Kidney (tissue), 13 donors: ENCODE measurements at regions not wholly inside any gene's neighbourhood (a gene's known extent, or its start where the extent isn't known, plus 50 kb on each side); places are given as distances from the start of the nearest gene placed in this dataset.
"Not testable (repeated sequence)": the region's sequence is repeated elsewhere in the genome, so short reads cannot be mapped to it uniquely, and the experiment has no call there.

Source experiments
- DNase-seq, 5 donors: peaks; one replicate each; pipeline ENCODE4 v3.0.0-alpha.2; 2013 to 2020
- FAIRE-seq: peaks from 2 replicates; lab custom pipeline; 2012; peaks lifted over from hg19 to GRCh38; lab: Jason Lieb, UNC
- H3K27ac ChIP-seq, 2 donors: one replicate each; pipeline ENCODE4 v1.7.0; 2013; ENCODE audit warnings: low read depth in 2 of 2, low read length in 2 of 2, inconsistent platforms in 1 of 2
- H3K27me3 ChIP-seq: one replicate; pipeline ENCODE4 v1.7.1; 2013; ENCODE audit warnings: low read length, inconsistent platforms; ENCODE audit not compliant: control insufficient read depth, insufficient read depth
- H3K36me3 ChIP-seq, 3 donors: one replicate each; pipeline versions ENCODE4 v1.7.0 to v1.7.1; 2013; ENCODE audit warnings: low read length in 3 of 3, control low read depth in 1 of 3, inconsistent platforms in 1 of 3; ENCODE audit not compliant: insufficient read depth in 3 of 3, control insufficient read depth in 2 of 3
- H3K4me1 ChIP-seq, 3 donors: one replicate each; pipeline versions ENCODE4 v1.7.0 to v1.7.1; 2013; ENCODE audit warnings: low read length in 3 of 3, inconsistent platforms in 1 of 3, low read depth in 1 of 3; ENCODE audit not compliant: control insufficient read depth in 2 of 3, insufficient read depth in 2 of 3
- H3K4me3 ChIP-seq, 3 donors: one replicate each; pipeline versions ENCODE4 v1.7.0 to v1.8.1; 2013; ENCODE audit warnings: low read length in 3 of 3, control low read depth in 1 of 3, inconsistent platforms in 1 of 3
- H3K9ac ChIP-seq, 3 donors: one replicate each; pipeline versions ENCODE4 v1.7.0 to v1.7.1; 2013; ENCODE audit warnings: low read length in 3 of 3, control low read depth in 1 of 3, inconsistent platforms in 1 of 3
- H3K9me3 ChIP-seq, 3 donors: one replicate each; pipeline versions ENCODE4 v1.7.0 to v1.7.1; 2013; ENCODE audit warnings: low read length in 3 of 3, control low read depth in 1 of 3, inconsistent platforms in 1 of 3; ENCODE audit not compliant: control insufficient read depth in 2 of 3, insufficient read depth in 1 of 3
- intact Hi-C: fragments of 100-400 bp; cut with DNase I; formaldehyde crosslinking; loops from one replicate; pipeline ENCODE4 v1.11.1; 2022
- TF ChIP-seq, protein P1 (sequence below): IDR thresholded peaks from 3 replicates; pipeline ENCODE4 v1.5.1; 2012; ENCODE audit warnings: mild to moderate bottlenecking, moderate library complexity, borderline replicate concordance; ENCODE audit not compliant: insufficient read depth; ENCODE audit errors: extremely low read depth
- donor health status: control.
- donor health status: control.
- donor health status: control.
- donor health status: control.
- donor health status: control.
- donor health status: DM: yes; HTN: yes; CAD: no.
- donor health status: Normal renal cell carcinoma (clear cell type).

- intact Hi-C loops = loop anchor here (5.0 kb wide), 1 partner anchor 399 kb away; no protein-coding TSS in a partner anchor
- TF ChIP-seq, protein P1, sequence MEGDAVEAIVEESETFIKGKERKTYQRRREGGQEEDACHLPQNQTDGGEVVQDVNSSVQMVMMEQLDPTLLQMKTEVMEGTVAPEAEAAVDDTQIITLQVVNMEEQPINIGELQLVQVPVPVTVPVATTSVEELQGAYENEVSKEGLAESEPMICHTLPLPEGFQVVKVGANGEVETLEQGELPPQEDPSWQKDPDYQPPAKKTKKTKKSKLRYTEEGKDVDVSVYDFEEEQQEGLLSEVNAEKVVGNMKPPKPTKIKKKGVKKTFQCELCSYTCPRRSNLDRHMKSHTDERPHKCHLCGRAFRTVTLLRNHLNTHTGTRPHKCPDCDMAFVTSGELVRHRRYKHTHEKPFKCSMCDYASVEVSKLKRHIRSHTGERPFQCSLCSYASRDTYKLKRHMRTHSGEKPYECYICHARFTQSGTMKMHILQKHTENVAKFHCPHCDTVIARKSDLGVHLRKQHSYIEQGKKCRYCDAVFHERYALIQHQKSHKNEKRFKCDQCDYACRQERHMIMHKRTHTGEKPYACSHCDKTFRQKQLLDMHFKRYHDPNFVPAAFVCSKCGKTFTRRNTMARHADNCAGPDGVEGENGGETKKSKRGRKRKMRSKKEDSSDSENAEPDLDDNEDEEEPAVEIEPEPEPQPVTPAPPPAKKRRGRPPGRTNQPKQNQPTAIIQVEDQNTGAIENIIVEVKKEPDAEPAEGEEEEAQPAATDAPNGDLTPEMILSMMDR = no peak
- Histone ChIP-seq H3K27me3 (peaks cover 36% of the 10 kb centered on the region), H3K4me3 (no peak overlapping the region), H3K9me3 (peaks cover 0 to 12% (median 2%) of the 10 kb centered on the region in 3 donors), H3K4me1 (no peaks in the 10 kb centered on the region), H3K9ac (no peak overlapping the region), H3K36me3 (no peaks in the 10 kb centered on the region), H3K27ac (no peak overlapping the region)
- FAIRE-seq = no peak
- DNase-seq = no peak
These were observed 128.9 kb upstream of the ZNF184 start for GRCh38 chr6:27601668-27602254.

DNA sequence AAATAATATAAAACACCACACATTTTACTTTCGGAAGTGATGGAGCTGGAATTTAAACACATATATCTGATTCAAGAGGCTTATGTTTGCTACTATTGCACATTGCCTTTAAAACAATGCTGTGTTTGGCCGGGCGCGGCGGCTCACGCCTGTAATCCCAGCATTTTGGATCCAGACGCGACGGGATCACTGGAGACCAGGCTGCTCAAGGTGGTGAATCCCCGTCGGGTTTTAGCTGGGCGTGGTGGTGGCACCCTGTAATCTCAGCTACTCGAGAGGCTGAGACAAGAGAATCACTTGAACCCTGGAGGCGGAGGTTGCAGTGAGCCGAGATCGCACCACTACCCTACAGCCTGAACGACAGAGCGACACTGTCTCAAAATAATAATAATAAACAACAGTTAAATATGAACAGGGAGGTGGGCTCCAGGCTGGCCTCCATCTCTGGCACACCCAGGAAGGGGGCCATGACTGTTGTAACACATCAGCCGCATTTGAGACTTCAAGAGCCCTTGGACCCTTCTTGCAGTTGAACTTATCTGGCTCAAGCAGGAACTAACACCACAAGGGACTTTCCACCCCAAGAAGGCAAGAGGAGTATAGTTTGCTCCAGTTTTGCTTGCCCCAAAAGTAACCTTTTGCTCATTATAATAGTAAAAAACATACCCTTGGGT lies 127.1 kb upstream of the ZNF184 start:
- no peak for DNase-seq
- Histone ChIP-seq H3K4me1 (no peaks in the 10 kb centered on the region), H3K9ac (no peak overlapping the region), H3K36me3 (no peaks in the 10 kb centered on the region), H3K9me3 (peaks cover 0 to 12% (median 0%) of the 10 kb centered on the region in 3 donors), H3K27ac (no peak overlapping the region), H3K27me3 (peaks cover 30% of the 10 kb centered on the region), H3K4me3 (no peak overlapping the region)
- TF ChIP-seq, protein P1 = no peak
- FAIRE-seq = no peak
- intact Hi-C loops = loop anchor here (5.0 kb wide), 1 partner anchor 398 kb away; no protein-coding TSS in a partner anchor

DNA sequence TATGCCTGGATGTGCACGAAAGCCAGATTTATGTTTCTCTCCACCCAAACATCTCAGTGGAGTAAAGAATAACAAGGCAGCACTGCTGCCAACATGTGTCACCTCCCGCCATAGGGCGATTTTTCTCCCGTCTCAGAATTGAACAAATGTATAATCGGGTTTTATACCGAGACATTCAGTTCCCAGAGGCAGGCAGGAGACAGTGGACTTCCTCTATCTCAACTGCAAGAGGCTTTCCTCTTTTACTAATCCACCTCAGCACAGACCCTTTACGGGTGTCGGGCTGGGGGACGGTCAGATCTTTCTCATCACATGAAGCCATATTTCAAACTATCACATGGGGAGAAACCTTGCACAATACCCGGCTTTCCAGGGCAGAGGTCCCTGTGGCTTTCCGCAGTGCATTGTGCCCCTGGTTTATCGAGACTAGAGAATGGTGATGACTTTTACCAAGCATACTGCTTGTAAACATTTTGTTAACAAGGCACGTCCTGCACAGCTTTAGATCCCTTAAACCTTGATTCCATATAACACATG lies 124.2 kb upstream of the ZNF184 start:
- not testable (repeated sequence) for H3K36me3 ChIP-seq

DNA sequence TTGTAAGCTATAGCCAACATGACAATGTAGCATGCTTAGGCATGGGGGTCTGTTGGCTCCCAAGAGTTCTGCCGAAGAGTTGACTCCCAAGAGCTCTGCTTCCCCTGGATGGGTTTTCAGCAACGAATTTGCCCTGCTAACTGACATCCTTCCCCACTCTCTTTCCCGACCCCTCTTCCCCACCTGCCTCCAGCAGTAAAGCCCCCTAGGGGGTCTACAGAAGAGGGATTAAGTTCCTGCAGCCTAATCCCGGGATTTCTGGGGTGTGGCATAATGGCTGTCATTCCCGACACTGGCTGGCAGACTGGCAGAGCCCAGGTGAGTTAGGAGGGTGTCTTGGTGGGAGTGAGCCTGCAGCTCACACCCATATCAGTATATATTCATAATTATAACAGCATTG lies 121.0 kb upstream of the ZNF184 start:
- DNase-seq = no peak
- Histone ChIP-seq H3K27me3 (peaks cover 43% of the 10 kb centered on the region), H3K9me3 (peaks cover 0 to 2% (median 0%) of the 10 kb centered on the region in 3 donors), H3K27ac (no peak overlapping the region), H3K4me3 (no peak overlapping the region), H3K36me3 (no peaks in the 10 kb centered on the region), H3K9ac (no peak overlapping the region), H3K4me1 (no peaks in the 10 kb centered on the region)
- FAIRE-seq = no peak
- TF ChIP-seq, protein P1 = no peak
- intact Hi-C loops = no loop called here

More for the DNA sequence above, 124.2 kb upstream of the ZNF184 start:
- H3K4me3 ChIP-seq, H3K27ac ChIP-seq, H3K4me1 ChIP-seq, intact Hi-C loops, DNase-seq, H3K9me3 ChIP-seq, H3K9ac ChIP-seq, FAIRE-seq: not testable (repeated sequence)
- peaks cover 40% of the 10 kb centered on the region for H3K27me3 ChIP-seq
